ENCODE measurements at regions not wholly inside any gene's neighbourhood (a gene's known extent, or its start where the extent isn't known, plus 50 kb on each side); places are given as distances from the start of the nearest gene placed in this dataset.

DNA sequence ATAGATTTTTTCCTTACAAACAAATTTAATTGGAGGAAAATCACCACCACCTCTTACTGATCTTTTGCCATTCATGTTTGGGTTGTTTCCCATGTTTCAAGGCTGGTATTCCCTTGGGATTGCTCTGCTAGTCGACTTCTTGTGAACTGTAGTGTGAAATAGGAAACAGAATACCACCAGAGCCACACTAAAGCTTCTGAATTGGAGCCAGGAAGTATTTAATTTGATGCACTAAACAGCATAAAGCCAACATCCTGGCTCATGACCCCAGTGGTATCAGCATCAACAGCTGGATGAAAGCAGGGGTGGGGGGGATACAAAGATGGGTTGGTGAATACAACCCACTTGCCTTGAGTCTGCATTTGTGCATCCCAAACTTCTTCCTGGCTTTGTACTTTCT, 127.5 kb downstream of the TBC1D30 start (continued):
- TF ChIP-seq MXD4 (CRISPR knock-in tag; IDR thresholded peaks at IDR 0.05; ENCODE audit: borderline replicate concordance): no peak
- TF ChIP-seq TCF7 (CRISPR knock-in tag; IDR thresholded peaks at IDR 0.05; ENCODE audit: low read depth): no peak
- no peak for TF ChIP-seq ZNF263 (CRISPR knock-in tag; IDR thresholded peaks at IDR 0.05; ENCODE audit: low read depth)
- TF ChIP-seq JUN (CRISPR knock-in tag; IDR thresholded peaks at IDR 0.05): no peak

DNA sequence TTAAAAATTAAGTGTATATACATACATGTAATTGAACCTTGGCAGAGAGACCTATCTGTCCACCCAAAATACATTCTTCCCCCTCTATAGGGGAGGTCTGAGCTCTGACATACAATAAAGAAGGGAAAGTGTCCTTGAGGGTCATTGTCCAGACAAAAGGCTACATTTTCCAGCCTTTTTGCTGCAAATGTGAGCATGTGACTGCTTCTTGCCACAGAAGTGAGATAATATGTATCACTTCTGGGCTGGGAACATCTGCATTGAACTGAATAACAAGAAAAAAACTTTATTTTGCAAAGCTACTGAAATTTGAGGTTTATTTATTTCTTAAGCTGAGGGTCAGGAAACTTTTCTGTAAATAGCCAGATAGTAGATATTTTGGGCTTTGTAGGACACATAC, 131.3 kb downstream of the TBC1D30 start:
- DNase-seq (ENCODE audit: low spot score) (no peak), ATAC-seq (no peak)
- TF ChIP-seq RORB (CRISPR knock-in tag; IDR thresholded peaks at IDR 0.05) (no peak), FOXK1 (CRISPR knock-in tag; IDR thresholded peaks at IDR 0.05) (no peak), IRF2 (CRISPR knock-in tag; IDR thresholded peaks at IDR 0.05; ENCODE audit: borderline replicate concordance, low read depth) (no peak), NR3C1 (CRISPR knock-in tag; conservative IDR thresholded peaks at IDR 0.05; ENCODE audit: low read depth) (no peak), PRRX2 (CRISPR knock-in tag; IDR thresholded peaks at IDR 0.05) (no peak), GTF2I (CRISPR knock-in tag; conservative IDR thresholded peaks at IDR 0.05) (no peak), GABPB1 (CRISPR knock-in tag; IDR thresholded peaks at IDR 0.05) (no peak), MXD4 (CRISPR knock-in tag; IDR thresholded peaks at IDR 0.05; ENCODE audit: borderline replicate concordance) (no peak), KAT7 (CRISPR knock-in tag; IDR thresholded peaks at IDR 0.05; ENCODE audit: borderline replicate concordance) (no peak), ZNF423 (CRISPR knock-in tag; IDR thresholded peaks at IDR 0.05) (no peak), ZNF671 (CRISPR knock-in tag; IDR thresholded peaks at IDR 0.05) (no peak)
- TF ChIP-seq, protein P1, sequence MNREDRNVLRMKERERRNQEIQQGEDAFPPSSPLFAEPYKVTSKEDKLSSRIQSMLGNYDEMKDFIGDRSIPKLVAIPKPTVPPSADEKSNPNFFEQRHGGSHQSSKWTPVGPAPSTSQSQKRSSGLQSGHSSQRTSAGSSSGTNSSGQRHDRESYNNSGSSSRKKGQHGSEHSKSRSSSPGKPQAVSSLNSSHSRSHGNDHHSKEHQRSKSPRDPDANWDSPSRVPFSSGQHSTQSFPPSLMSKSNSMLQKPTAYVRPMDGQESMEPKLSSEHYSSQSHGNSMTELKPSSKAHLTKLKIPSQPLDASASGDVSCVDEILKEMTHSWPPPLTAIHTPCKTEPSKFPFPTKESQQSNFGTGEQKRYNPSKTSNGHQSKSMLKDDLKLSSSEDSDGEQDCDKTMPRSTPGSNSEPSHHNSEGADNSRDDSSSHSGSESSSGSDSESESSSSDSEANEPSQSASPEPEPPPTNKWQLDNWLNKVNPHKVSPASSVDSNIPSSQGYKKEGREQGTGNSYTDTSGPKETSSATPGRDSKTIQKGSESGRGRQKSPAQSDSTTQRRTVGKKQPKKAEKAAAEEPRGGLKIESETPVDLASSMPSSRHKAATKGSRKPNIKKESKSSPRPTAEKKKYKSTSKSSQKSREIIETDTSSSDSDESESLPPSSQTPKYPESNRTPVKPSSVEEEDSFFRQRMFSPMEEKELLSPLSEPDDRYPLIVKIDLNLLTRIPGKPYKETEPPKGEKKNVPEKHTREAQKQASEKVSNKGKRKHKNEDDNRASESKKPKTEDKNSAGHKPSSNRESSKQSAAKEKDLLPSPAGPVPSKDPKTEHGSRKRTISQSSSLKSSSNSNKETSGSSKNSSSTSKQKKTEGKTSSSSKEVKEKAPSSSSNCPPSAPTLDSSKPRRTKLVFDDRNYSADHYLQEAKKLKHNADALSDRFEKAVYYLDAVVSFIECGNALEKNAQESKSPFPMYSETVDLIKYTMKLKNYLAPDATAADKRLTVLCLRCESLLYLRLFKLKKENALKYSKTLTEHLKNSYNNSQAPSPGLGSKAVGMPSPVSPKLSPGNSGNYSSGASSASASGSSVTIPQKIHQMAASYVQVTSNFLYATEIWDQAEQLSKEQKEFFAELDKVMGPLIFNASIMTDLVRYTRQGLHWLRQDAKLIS (CRISPR knock-in tag; IDR thresholded peaks at IDR 0.05; ENCODE audit: borderline replicate concordance): no peak
- TF ChIP-seq, protein P2, sequence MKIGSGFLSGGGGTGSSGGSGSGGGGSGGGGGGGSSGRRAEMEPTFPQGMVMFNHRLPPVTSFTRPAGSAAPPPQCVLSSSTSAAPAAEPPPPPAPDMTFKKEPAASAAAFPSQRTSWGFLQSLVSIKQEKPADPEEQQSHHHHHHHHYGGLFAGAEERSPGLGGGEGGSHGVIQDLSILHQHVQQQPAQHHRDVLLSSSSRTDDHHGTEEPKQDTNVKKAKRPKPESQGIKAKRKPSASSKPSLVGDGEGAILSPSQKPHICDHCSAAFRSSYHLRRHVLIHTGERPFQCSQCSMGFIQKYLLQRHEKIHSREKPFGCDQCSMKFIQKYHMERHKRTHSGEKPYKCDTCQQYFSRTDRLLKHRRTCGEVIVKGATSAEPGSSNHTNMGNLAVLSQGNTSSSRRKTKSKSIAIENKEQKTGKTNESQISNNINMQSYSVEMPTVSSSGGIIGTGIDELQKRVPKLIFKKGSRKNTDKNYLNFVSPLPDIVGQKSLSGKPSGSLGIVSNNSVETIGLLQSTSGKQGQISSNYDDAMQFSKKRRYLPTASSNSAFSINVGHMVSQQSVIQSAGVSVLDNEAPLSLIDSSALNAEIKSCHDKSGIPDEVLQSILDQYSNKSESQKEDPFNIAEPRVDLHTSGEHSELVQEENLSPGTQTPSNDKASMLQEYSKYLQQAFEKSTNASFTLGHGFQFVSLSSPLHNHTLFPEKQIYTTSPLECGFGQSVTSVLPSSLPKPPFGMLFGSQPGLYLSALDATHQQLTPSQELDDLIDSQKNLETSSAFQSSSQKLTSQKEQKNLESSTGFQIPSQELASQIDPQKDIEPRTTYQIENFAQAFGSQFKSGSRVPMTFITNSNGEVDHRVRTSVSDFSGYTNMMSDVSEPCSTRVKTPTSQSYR (CRISPR knock-in tag; IDR thresholded peaks at IDR 0.05): no peak
- TF ChIP-seq, protein P3, sequence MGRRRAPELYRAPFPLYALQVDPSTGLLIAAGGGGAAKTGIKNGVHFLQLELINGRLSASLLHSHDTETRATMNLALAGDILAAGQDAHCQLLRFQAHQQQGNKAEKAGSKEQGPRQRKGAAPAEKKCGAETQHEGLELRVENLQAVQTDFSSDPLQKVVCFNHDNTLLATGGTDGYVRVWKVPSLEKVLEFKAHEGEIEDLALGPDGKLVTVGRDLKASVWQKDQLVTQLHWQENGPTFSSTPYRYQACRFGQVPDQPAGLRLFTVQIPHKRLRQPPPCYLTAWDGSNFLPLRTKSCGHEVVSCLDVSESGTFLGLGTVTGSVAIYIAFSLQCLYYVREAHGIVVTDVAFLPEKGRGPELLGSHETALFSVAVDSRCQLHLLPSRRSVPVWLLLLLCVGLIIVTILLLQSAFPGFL (CRISPR knock-in tag; IDR thresholded peaks at IDR 0.05; ENCODE audit: borderline replicate concordance): no peak
- TF ChIP-seq, protein P4, sequence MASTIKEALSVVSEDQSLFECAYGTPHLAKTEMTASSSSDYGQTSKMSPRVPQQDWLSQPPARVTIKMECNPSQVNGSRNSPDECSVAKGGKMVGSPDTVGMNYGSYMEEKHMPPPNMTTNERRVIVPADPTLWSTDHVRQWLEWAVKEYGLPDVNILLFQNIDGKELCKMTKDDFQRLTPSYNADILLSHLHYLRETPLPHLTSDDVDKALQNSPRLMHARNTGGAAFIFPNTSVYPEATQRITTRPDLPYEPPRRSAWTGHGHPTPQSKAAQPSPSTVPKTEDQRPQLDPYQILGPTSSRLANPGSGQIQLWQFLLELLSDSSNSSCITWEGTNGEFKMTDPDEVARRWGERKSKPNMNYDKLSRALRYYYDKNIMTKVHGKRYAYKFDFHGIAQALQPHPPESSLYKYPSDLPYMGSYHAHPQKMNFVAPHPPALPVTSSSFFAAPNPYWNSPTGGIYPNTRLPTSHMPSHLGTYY (CRISPR knock-in tag; IDR thresholded peaks at IDR 0.05): no peak
- H3K27me3 Mint-ChIP-seq (ENCODE audit: low read depth): no peaks in the 10 kb centered on the region; the same call in 1 of the 2 replicates
- no peak overlapping the region for H3K27ac Mint-ChIP-seq
- no peak overlapping the region for H3K4me3 Mint-ChIP-seq
- POLR2A ChIA-PET: no interaction called here
- peaks cover 20% of the 10 kb centered on the region for H3K4me1 Mint-ChIP-seq
- H3K36me3 Mint-ChIP-seq: no peaks in the 10 kb centered on the region
- H3K9me3 Mint-ChIP-seq: peaks cover 5% of the 10 kb centered on the region; the same call in 1 of the 2 replicates
- CTCF ChIA-PET: no interaction called here
